GM21360 (cell line): ENCODE measurements at regions not wholly inside any gene's neighbourhood (a gene's known extent, or its start where the extent isn't known, plus 50 kb on each side); places are given as distances from the start of the nearest gene placed in this dataset.
"Not testable (repeated sequence)": the region's sequence is repeated elsewhere in the genome, so short reads cannot be mapped to it uniquely, and the experiment has no call there.

Experiments used
- ATAC-seq: cut with Tn5 transposase; IDR thresholded peaks from one replicate; pipeline ENCODE4 v1.9.1; 2021; ENCODE audit warnings: mild to moderate bottlenecking, moderate library complexity; ENCODE audit not compliant: unreplicated experiment

DNA sequence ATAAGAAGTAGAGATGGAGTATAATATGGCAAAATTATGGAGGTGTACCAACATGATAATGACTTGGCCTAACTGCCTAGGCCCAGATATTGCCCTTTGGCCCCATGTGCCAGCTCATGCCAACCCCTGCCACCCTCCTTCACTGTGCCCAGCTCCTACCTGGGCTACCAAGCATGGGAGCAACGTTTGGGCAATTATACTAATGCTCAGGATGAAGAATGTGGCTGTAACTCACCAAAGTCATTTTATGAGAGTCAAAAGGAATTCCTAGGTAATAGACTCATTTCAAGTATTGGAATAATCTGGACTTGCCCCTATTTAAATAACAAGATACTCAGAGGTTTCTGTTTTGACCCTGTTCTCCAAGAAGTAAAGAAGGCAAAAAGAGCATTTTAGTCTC, 240.2 kb upstream of the IL12A start:
- no peak for ATAC-seq

DNA sequence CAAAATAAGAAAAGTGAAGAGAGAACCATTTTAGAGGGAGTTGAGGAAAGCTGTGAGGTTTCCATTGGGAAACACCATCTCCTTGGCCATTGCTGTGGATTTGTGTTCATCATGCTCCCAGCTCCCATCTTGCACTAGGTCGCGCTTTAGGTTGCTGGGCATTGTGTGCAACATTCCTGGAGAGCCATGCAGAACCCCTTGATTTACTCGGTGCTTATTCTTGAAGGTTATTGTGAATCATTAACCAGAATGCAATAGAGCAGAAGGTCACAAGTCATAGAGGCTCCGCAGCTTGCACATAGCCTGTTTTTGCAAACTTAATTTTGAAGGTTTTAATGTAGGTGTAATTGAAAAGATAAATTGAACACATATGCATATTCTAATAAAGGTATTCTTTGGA, 239.2 kb upstream of the IL12A start:
- ATAC-seq = no peak

DNA sequence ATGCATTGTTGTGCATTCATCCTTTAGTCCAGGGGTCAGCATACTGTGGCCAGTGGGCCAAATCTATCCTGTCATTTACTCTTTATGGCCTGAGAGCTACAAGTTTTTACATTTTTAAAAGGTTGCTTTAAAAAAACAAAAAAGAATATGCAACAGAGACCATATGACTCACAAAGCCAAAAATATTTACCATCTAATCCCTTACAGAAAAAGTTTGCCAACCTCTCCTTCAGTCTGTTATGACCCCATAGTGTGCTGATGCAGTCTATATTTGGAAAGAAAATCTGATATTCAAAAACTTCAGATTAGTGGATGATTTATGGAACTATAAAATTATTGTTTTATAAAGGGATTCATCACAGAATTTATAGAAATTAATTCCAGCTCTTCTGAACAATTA, 237.5 kb upstream of the IL12A start:
- ATAC-seq = no peak

DNA sequence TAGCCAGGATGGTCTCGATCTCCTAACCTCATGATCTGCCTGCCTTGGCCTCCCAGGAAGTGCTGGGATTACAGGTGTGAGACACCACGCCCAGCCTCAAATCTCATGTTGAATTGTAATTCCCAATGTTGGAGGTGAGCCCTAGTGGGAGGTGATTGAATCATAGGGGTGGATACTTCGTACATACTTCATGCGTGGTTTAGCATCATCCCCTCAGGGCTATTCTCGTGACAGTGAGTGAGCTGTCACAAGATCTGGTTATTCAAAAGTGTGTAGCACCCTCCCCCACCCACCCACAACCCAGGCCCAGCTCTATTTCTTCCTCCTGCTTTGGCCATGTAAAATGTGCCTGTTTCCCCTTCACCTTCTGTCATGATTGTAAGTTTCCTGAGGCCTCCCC, 236.9 kb upstream of the IL12A start:
- ATAC-seq = no peak

DNA sequence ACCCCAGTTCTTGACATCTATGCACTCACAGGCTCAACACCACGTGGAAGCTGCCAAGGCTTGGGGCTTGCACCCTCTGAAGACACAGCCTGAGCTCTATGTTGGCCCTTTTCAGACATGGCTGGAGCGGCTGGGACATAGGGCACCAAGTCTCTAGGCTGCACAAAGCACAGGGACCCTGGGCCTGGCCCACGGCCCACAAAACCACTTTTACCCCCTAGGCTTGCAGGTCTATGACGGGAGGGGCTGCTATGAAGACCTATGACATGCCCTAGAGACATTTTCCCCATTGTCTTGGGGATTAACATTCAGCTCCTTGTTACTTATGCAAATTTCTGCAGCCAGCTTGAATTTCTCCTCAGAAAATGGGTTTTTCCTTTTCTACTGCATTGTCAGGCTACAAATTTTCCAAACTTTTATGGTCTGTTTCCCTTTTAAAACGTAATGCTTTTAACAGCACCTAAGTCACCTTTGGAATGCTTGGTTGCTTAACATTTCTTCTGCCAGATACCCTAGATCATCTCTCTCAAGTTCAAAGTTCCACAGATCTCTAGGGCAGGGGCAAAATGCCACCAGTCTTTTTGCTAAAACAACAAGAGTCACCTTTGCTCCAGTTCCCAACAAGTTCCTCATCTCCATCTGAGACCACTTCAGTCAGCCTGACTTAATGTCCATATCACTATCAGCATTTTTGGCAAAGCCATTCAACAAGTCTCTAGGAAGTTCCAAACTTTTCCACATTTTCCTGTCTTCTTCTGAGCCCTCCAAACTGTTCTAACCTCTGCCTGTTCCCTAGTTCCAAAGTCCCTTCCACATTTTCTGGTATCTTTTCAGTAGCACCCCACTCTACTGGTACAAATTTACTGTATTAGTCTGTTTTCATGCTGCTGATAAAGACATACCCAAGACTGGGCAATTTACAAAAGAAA, 232.1 kb upstream of the IL12A start:
- ATAC-seq = not testable (repeated sequence)

DNA sequence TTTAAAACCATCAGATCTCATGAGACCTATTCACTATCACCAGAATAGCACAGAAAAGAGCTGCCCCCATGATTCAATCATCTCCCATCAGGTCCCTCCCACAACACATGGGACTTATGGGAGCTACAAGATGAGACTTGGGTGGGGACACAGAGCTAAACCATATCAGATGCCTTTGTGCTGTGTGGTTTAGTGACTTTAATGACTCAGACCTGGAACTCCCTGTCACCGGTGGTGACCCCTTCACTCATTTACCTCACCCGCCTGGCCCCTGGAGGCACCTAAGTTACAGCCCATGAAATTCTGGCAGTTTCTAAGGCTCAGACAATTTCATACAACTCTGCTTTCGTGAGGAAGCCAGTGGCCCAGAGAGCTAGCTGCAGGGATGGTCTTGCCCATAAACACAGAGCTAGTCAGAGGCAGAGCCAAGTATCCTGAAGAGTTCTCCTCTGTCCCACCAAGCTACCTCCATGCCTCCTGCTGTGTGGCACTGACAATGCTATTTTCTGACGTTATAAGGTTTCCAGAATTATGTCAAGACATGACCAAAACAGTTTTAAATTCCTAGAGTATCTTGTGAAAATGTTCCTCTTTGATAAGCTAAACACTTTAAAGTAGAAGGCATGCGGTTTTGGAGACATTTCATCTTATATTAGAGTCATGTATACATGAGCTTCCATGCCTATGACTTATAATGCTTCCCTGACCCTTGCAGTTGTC, 231.1 kb upstream of the IL12A start:
- no peak for ATAC-seq

DNA sequence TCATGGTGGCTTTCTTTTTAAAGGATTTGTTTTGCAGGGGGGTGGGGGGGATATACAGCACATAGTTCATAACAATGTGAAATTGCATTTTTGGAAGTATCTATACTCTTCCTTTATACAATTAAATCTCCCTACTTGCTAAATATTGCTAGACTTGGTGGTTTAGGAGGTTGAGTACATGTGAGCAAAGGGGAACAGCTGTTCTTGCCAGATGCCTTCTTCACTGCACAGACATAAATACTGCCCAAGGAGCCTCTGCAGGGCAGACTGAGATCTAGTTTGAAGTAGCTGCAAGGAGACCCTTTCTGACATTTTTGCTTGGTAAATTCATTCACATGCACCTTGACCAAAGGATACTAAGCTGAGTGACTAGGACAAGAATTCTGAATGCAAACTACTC, 228.6 kb upstream of the IL12A start:
- ATAC-seq = no peak

DNA sequence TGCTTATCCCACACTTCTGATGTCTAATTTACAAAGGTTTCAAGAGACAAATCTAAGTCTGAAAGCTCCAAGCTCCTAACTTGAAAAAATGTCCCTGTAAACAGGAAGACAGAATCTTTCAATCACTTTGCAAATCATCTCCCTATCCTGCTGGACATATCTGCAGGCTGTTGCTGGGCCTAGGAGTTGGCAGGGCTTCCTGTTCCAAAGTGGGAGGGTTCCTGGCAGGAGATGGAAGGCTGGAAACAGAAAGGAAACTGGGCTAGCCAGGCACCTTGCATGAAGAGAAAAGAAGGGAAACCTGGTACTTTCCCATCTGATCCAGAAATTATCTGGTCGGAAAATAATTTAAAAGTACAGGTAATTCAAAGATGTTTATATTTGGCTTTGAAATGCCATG, 227.3 kb upstream of the IL12A start:
- ATAC-seq = no peak

DNA sequence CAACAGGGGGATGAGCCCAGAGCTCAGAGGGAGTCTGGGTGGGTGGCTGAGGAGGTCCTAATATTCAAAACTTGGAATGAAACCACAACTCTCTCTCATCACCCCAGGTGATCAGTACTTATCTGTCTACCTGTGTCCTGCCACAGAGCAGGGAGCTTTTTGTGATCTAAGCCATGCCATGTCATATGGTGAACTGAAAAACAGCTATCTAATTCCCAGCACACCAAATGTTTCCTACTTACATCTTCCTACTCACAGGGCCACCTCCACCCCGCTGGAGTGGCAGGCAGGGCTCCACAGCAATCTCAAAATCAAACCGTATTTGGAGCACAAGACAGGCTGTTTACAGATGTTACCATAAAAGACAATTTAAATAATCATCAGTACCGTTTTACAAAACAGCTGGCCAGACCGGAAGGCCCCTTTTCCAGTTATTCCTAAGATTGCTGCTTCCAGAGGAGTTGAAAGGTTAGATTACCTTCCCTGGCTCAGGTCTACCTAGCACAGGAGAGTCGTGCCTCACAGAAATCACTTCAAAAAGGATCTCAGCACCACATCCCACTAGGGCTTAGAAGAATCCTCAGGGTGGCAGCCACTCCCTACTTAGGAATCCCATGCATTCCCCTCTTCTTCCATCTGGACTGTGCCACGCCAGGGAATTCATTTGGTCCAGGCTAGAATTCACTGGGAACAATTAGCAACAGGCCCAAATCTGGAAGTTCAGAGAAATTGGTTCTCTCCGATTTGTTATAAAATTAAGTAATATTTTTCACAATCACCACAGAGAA, 226.6 kb upstream of the IL12A start:
- ATAC-seq = no peak

DNA sequence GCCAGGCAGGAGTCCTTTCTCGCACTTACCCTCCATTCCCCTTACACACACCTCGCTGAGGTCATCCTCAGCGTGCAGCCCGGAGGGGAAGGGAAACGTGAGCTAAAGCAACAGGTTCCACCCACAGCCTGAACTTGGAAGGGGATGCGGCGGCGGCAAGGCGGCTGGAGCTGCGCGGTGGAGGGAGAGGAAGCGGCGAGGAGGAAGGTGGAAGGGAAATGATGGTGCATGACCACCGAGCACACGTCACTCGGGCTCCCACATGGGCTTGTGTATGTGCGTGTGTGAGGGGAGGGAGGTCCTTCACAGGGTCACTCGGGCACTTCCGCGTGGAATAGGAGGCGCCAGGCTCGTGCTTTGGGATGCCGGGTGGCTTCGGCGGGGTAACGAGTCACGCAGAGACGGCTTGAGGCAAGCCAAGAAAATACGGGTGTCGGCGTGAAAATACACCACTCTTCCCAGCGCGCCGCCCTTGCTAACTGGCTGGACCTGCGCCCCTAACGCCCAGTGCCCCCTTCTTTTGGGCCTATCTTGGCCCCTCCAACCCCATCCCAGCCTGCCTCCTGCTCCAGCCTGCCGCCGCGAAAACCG, 225.5 kb upstream of the IL12A start:
- peak; percentile 37 for ATAC-seq

DNA sequence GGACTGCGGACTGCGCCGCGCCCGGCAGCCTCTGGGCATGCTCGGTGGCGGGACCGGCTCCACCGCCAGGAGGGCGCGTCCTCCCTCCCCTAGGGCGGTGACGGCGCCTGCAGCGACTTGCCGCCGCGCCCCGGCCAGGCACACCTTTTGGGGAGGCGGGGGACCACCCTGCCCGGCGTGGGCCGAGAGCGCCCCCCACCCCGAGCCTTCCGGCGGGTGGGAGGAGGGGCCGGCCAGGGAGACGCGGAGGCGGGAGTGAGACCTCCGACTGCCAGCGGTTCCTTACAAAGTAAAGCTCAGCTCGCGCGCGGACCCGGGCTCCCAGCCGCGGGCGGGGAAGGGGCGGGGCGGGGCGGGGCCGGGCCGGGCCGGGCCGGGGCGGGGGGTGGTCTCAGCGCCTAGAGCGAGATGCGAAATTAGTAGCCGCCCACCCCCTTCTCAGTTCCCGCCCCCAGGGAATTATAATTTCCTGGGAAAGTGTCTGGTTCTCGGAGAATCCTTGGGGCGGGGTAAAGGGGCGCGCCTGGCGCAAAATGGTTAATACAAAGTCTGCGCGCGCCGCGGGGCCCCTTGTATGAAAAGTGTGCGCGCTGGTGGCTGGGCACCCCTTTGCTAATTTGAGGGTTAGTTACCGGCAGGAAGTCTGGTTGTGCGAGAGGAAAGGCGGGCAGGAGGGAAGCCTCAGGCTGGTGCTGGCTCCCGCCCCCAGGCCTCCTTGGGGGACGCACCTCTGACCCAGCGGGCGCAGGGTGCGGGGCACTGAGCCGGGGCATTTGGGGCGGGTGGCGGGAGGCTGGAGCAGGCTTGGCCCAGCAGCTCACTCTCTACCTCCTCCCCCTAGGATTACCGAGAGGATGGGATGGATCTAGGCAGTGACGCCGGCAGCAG, 224.8 kb upstream of the IL12A start:
- peak; percentile 72 for ATAC-seq

DNA sequence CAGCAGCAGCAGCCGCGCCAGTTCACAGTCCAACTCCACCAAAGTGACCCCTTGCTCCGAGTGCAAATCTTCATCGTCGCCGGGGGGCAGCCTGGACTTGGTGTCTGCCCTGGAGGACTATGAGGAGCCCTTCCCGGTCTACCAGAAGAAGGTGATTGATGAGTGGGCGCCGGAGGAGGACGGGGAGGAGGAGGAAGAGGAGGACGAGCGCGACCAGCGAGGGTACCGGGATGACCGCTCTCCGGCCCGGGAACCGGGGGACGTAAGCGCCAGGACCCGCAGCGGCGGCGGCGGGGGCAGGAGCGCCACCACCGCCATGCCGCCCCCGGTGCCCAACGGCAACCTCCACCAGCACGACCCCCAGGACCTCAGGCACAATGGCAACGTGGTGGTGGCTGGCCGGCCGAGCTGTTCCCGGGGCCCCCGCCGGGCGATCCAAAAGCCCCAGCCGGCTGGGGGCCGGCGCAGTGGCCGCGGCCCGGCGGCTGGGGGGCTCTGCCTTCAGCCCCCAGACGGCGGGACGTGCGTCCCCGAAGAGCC, 224.1 kb upstream of the IL12A start:
- ATAC-seq = no peak

DNA sequence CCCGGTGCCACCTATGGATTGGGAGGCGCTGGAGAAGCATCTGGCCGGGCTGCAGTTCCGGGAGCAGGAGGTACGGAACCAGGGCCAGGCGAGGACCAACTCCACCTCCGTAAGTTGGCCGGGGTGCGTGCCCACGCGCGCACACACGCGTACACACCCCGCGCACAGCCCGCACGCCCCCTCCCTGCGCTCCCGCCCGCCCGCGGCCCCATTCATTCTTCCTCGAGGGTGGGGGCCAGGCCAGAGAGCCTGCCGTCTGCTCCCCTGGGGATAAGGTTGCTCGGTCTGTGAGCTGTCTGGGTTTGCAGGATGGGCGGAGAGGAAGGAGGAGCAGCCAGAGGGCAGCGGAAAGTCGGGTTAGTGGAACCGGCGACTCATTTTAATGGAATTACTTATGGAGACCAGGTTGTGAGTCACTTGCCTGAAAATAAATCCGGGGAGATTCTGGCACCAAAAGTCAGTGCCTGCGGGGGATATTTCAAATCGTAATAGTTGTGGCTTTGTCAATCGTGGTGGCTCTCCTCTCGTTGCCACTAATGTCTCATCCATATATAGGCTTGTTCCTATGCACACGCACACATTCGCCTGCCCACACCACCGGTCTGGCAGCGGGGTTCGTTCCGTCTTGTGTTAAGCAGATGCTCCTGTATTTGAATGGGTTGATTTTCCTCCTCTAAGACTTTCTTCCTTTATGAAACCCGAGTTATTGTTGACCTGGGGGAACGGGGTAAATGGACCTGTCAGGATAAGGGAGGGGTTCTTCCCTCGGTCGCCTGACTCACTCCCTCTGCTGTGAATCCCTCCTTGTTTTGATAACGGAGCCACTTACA, 223.4 kb upstream of the IL12A start:
- no peak for ATAC-seq

DNA sequence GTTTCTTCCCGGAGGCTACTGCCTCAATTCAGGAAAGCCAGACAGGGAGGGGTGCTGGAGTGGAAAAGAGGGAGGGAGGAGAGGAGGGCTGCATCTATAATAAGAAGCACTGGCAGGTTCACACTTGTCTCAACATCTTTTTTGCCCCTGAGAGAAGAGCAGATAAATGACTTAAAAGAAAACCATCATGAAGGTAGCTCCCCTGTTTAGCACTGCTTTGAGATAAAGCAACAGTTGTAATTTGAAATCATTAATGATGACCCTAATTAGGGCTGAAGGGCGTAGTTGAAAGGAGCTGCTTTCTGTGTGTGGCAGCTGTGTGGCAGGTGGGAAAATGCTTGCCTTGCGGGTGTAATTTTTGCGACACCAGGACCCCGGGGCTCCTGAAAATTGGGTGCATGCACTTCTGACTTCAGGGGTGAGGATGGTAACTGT, 222.8 kb upstream of the IL12A start:
- no peak for ATAC-seq

DNA sequence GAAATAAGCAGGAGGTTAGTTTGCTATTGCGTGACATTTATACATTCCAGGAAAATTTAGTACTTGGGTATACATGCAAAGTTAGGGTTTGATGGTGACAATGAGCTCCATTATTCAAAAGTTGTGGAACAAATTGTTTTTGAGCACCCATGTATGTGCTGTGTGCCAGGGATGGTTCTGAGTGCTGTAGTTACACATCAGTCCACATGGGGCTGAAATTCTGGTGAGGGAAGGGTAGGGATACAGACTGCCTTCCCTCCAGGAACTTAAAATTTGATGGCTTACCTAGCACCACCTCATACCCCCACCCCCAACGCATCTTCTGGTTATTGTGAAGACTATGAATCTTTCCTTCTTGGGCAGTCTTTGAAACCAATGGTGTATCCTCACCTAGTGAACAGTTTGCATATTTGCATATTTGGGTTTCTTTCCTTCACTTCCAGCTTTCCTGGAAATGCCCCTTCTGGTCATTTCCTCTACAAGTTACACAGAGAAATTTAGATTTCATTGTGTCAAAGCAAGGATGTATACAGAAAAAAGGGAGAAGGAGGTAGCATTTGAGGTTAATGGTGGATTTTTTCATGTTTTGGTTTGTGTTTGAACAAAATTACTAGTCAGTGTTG, 222.0 kb upstream of the IL12A start:
- ATAC-seq = no peak

DNA sequence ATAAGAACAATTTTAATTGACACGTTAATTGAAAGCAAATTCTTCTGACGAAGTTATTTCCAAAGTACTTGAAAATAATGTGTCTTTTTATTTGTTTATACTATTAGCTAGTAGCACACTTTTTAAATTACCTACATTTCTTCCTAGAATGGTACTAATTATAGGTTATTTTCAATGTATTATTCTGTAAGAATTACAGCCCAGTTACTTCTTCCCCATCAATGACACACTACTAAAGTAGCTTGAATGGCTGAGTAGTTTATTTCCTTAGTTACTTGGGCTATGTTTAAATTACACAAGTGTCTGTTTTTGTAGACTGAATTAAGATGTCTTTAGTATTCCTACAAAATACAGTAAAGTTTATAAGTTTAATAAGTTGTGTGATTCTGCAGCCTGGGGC, 217.6 kb upstream of the IL12A start:
- ATAC-seq = no peak

DNA sequence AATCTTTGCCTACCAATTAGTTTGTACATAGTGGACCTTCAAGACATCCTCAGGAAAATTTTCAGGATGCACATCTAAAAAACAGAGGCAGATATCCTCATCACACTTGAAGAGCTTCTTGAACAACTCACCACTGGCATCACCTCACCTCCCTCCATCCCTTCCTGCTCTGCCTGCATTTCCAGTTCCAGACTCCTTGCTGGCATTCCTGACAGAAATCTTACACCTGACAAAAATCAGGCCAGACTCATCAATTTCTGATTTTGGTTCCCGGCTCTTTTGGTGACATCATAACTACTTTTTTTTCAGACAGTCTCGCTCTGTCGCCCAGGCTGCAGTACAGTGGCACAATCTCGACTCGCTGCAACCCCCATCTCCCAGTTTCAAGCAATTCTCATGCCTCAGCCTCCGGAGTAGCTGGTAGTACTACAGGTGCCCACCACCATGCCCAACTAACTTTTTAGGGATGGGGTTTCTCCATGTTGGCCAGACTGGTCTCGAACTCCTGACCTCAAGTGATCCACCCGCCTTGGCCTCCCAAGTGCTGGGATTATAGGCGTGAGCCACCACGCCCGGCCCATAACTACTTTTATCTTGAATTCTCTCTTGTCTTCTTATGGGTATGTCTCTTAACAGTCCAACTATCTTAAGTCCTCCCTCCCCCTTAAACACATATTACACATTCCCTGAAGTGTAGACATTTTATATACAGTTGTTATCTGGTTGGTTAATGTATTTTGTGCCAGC, 216.6 kb upstream of the IL12A start:
- ATAC-seq = no peak

DNA sequence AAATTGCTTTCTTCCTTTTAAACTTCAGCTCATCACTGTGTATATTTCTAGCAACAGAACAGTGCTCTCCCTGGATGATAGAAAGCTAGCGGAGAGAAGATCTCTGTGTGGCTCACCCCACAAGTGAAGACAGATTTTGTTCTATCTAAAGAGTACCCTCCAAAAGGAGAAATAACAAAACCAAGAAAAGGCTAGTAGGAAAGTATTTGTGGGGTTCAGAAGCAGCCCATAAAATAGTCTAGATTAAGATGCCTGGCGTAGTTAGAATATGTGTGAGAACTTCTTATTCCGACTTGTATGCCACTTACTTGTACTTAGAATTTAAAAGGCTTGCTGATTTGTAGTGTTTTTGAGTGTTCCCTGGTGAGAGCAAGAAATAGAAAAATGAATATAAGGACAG, 214.9 kb upstream of the IL12A start:
- ATAC-seq = no peak
